ENCODE measurements at regions not wholly inside any gene's neighbourhood (a gene's known extent, or its start where the extent isn't known, plus 50 kb on each side); places are given as distances from the start of the nearest gene placed in this dataset.

- CTCF ChIA-PET = no interaction called here
- DNase-seq (no peak), ATAC-seq (ENCODE audit: low read depth) (no peak)
- Histone ChIP-seq H2AK9ac (replicated peaks; ENCODE audit: low read depth, low read length, poor library complexity) (no peak overlapping the region), H4K91ac (ENCODE audit: insufficient read depth, low read depth, low read length) (no peak overlapping the region), H3K27ac (ENCODE audit: insufficient read depth, low read length) (no peak overlapping the region), H2BK15ac (ENCODE audit: low read depth, low read length) (no peak overlapping the region), H3K79me1 (ENCODE audit: low read depth in 1 of 2, low read length in 2 of 2) (no peaks in the 10 kb centered on the region), H3K4me2 (ENCODE audit: low read depth, low read length) (no peak overlapping the region), H2BK20ac (ENCODE audit: low read depth, low read length) (no peak overlapping the region), H3K9ac (ENCODE audit: low read depth, low read length) (no peak overlapping the region), H3K4ac (ENCODE audit: low read depth, low read length) (no peak overlapping the region), H3K56ac (ENCODE audit: extremely low read depth, insufficient read depth, low read length) (no peak overlapping the region), H2BK120ac (ENCODE audit: low read depth, low read length) (no peak overlapping the region), H3K9me1 (ENCODE audit: insufficient read depth, low read length) (no peaks in the 10 kb centered on the region), H2AFZ (replicated peaks; ENCODE audit: low read length, poor library complexity) (no peak overlapping the region), H2BK5ac (ENCODE audit: low read depth, low read length, poor library complexity, severe bottlenecking) (no peak overlapping the region), H3K4me1 (ENCODE audit: control insufficient read depth, insufficient read depth, low read length) (no peaks in the 10 kb centered on the region), H3K14ac (replicated peaks; ENCODE audit: low read depth, low read length) (no peak overlapping the region), H3K23ac (ENCODE audit: low read depth, low read length) (no peak overlapping the region), H3K4me3 (ENCODE audit: insufficient read depth, low read depth, low read length) (no peak overlapping the region), H3K18ac (ENCODE audit: low read depth, low read length) (no peak overlapping the region), H3K9me3 (ENCODE audit: control insufficient read depth, insufficient read depth, low read length) (no peaks in the 10 kb centered on the region), H2AK5ac (ENCODE audit: low read depth, low read length) (no peak overlapping the region), H3K36me3 (ENCODE audit: control insufficient read depth, insufficient read depth, low read length) (no peaks in the 10 kb centered on the region), H4K8ac (ENCODE audit: low read depth in 2 of 2, low read length in 2 of 2) (no peak overlapping the region), H4K5ac (ENCODE audit: low read depth, low read length) (no peak overlapping the region), H3K27me3 (ENCODE audit: control insufficient read depth, insufficient read depth, low read length) (no peaks in the 10 kb centered on the region), H4K20me1 (ENCODE audit: insufficient read depth, low read length) (no peaks in the 10 kb centered on the region)
- TF ChIP-seq CTCF (conservative IDR thresholded peaks at IDR 0.05; ENCODE audit: low read depth, low read length) (no peak), MAZ (IDR thresholded peaks at IDR 0.05; ENCODE audit: borderline replicate concordance, low read depth, low read length) (no peak), FOS (IDR thresholded peaks at IDR 0.05; ENCODE audit: low read depth, low read length) (no peak), ELK1 (IDR thresholded peaks at IDR 0.05; ENCODE audit: borderline replicate concordance, low read depth, low read length) (no peak), CHD1 (IDR thresholded peaks at IDR 0.05; ENCODE audit: low read depth, low read length) (no peak), POLR2A (IDR thresholded peaks at IDR 0.05; ENCODE audit: low read depth, low read length) (no peak), RCOR1 (IDR thresholded peaks at IDR 0.05; ENCODE audit: insufficient replicate concordance, low read length) (no peak), NFE2L2 (IDR thresholded peaks at IDR 0.05; ENCODE audit: low read depth, low read length) (no peak), CEBPB (IDR thresholded peaks at IDR 0.05; ENCODE audit: low read depth, low read length) (no peak), RFX5 (IDR thresholded peaks at IDR 0.05; ENCODE audit: low read depth, low read length) (no peak), MAFK (IDR thresholded peaks at IDR 0.05; ENCODE audit: low read depth, low read length) (no peak), USF2 (IDR thresholded peaks at IDR 0.05; ENCODE audit: low read depth, low read length) (no peak), RAD21 (IDR thresholded peaks at IDR 0.05; ENCODE audit: low read length) (no peak), MXI1 (IDR thresholded peaks at IDR 0.05; ENCODE audit: borderline replicate concordance, low read depth, low read length) (no peak), BHLHE40 (IDR thresholded peaks at IDR 0.05; ENCODE audit: low read depth, low read length) (no peak)
- no TSS peak for BruUV-seq (replicated peaks)
- dilution Hi-C loops (cut with HindIII; ENCODE audit: low sequenced_read_pairs, unreplicated experiment) = no loop called here
- intact Hi-C loops (cut with micrococcal nuclease) = no loop called here
- in situ Hi-C loops (cut with MboI; ENCODE audit: low sequenced_read_pairs) = no loop called here
- no CpG with 5 or more reads among the region's 4 CpGs for WGBS, 2 experiments (ENCODE audit: extremely low coverage in 2 of 2, insufficient read length in 1 of 2)
- POLR2A ChIA-PET (ENCODE audit: unreplicated experiment) = no interaction called here
These were observed 361.3 kb upstream of the CNTN5 start for GRCh38 chr11:98659431-98659830.

Measured in IMR-90 (cell line).